Glomerular visceral epithelial cell (primary cell): ENCODE measurements at regions not wholly inside any gene's neighbourhood (a gene's known extent, or its start where the extent isn't known, plus 50 kb on each side); places are given as distances from the start of the nearest gene placed in this dataset.

Source experiments
- DNase-seq: peaks from one replicate; pipeline ENCODE4 v3.0.0-alpha.2; 2016; ENCODE audit errors: extremely low spot score

DNA sequence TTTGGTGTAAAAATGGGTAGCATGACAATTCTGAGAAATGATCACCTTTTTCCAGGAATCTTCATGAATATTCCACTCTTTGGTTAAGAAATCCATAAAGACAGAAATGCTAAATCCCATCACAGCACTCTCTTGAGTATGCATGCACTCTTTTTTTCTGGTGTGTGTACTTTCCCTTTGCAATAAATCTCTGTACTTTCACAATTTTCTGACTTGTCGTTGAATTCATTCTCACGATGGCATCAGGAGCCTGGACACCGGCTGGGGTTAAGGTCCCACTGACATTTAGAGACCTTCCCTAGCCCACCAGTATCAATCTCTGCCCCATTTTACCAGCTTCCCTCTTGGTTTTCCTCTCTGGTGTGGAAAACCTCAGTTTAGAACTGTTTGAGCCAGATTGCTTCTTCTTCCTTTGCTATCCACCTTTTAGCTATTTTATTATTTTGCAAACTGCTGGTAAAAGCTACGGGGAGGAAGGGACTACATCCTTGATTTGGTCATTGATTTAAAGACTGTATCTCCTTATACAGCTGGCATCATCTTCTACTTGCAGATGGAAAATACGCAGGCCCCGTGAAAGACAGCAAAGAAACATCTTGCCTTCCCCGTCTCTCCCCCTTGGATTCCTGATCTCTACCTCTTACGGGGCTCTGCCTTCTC lies 59.9 kb upstream of the ZFR start:
- no peak for DNase-seq

DNA sequence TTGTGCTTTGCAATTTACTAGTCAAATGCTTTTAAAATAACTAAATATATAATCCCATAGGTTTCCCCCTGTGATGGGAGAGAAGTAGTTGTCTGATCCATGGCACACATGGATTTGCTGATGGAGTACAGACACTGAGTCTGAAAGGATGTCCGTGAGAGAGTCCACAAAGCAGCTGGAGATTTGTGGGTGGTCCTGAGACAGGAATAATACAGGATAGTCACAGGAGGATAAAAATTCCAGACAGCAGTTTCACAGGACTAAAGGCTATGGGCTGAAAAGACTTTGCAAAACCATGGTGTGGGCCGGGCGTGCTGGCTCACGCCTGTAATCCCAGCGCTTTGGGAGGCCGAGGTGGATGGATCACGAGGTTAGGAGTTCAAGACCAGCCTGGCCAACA lies 58.7 kb upstream of the ZFR start:
- DNase-seq: no peak

- DNase-seq: no peak
Measured at GRCh38 chr5:32501071-32502002, 56.8 kb upstream of the ZFR start.

GRCh38 chr5:32500181-32500580 lies 55.6 kb upstream of the ZFR start:
- no peak for DNase-seq

DNA sequence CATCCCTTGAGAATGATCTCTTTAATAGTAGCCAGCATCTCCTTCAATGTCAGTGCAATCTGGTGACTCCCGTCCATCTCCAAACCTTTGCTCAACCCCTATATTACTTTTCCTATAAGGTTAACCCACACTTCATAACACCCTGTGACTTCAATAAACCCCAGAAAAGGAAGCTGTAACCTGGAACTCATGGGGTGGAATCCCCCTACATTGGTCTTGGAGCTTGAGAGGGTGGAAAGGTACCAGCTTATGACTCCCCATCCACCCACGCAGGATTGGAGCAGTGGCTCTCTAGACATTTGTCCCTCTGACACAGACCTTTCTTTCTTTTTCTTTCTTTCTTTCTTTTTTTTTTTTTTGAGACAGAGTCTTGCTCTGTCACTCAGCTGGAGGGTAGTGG lies 54.7 kb upstream of the ZFR start:
- no peak for DNase-seq

GRCh38 chr5:32498484-32498883 lies 53.9 kb upstream of the ZFR start:
- DNase-seq: no peak

- DNase-seq: no peak
Measured at GRCh38 chr5:32496104-32496503, 51.6 kb upstream of the ZFR start.

DNA sequence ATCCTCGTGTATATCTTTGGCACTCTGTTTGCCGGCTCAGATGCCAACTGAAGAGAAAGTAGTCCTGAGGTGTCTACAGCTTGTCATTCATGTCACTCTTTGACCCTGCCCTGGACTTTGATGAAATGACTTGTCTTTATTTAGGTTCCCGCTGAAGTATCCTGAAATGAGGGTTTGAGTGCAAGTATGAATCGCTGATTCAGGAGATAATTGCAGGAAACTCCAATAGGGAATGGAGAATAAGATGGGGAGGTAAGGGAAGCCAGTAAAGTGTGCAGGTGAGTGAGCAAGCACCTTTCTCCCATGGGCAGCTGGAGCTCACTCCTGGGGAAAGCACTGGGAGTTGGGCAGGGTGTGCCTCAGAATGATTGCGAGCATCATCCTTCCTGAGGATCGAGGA lies 50.3 kb upstream of the ZFR start:
- no peak for DNase-seq
